ENCODE measurements at regions not wholly inside any gene's neighbourhood (a gene's known extent, or its start where the extent isn't known, plus 50 kb on each side); places are given as distances from the start of the nearest gene placed in this dataset.

DNA sequence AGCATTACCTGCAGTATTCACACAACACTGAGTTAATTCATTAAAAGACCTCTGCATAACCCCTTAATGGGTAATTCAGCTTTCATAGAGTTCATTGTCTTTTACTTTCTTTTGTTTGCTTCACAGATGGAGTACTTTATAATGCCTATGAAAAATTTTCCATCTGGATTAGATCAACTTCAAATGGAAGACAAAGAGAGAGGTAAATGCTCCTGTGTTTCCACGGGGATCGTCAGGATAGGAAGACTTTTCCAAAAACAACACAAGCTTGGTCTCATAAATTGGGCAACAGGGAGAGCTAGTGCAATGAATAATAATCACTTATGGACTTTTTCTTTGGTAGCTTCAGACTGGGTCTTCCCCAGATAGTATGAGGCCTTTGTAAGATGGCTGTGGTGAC, 100.7 kb downstream of the ICOS start:
- no peaks in the 10 kb centered on the region; the same call in 1 of the 2 replicates for H3K27me3 Mint-ChIP-seq (ENCODE audit: low read depth)
- H3K36me3 Mint-ChIP-seq, result peaks cover 9% of the 10 kb centered on the region
- H3K4me3 Mint-ChIP-seq, result no peak overlapping the region
- peaks cover 13% of the 10 kb centered on the region for H3K9me3 Mint-ChIP-seq
- peaks cover 4% of the 10 kb centered on the region for H3K4me1 Mint-ChIP-seq
- no peak overlapping the region for H3K27ac Mint-ChIP-seq
- POLR2A ChIA-PET, result no interaction called here
- DNase-seq (ENCODE audit: low spot score), result no peak
- no peak for TF ChIP-seq NR2C2 (CRISPR knock-in tag; IDR thresholded peaks at IDR 0.05)
- TF ChIP-seq, protein P1, sequence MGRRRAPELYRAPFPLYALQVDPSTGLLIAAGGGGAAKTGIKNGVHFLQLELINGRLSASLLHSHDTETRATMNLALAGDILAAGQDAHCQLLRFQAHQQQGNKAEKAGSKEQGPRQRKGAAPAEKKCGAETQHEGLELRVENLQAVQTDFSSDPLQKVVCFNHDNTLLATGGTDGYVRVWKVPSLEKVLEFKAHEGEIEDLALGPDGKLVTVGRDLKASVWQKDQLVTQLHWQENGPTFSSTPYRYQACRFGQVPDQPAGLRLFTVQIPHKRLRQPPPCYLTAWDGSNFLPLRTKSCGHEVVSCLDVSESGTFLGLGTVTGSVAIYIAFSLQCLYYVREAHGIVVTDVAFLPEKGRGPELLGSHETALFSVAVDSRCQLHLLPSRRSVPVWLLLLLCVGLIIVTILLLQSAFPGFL (CRISPR knock-in tag; IDR thresholded peaks at IDR 0.05; ENCODE audit: borderline replicate concordance), result no peak
- no peak for TF ChIP-seq ZNF232 (CRISPR knock-in tag; IDR thresholded peaks at IDR 0.05)
- no peak for TF ChIP-seq SP1 (CRISPR knock-in tag; conservative IDR thresholded peaks at IDR 0.05)
- CTCF ChIA-PET, result interaction anchor here (0.7 kb wide), 1 partner anchor 10 kb away, joined by 3 read pairs; no protein-coding TSS in a partner anchor
- ATAC-seq, result no peak

DNA sequence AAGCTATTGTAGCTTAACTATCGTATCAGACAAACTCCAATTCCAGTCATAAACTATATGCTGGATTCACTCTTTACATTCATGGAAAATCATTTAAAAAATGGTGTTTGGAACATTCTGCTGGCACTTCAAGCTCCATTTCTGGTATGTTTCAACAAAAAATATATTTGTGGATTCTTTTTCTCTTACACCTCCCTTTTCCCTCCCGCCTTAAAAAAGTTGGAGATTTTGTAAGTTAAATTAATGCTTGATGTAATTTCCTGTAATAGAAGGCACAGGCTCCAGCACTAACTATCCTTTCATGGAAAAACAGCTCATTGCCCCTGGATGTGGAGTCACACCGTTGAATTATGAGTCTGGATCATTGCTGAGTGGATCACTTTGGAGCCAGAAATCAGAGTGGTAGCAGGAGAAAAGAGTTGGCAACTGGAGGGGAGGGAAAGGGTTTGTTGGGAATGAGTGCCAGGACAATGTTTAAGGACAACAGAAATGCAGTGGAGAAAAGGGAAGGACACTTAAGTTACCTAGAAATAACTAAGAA, 102.8 kb downstream of the ICOS start:
- Mint-ChIP-seq H3K27me3 (ENCODE audit: low read depth) (no peaks in the 10 kb centered on the region; the same call in 1 of the 2 replicates), H3K4me1 (no peaks in the 10 kb centered on the region), H3K36me3 (peaks cover 14% of the 10 kb centered on the region), H3K4me3 (no peak overlapping the region), H3K27ac (no peak overlapping the region), H3K9me3 (peaks cover 22% of the 10 kb centered on the region)
- no peak for TF ChIP-seq NR3C1 (CRISPR knock-in tag; conservative IDR thresholded peaks at IDR 0.05; ENCODE audit: low read depth)
- TF ChIP-seq JUN (CRISPR knock-in tag; IDR thresholded peaks at IDR 0.05), result no peak
- TF ChIP-seq, protein P2, sequence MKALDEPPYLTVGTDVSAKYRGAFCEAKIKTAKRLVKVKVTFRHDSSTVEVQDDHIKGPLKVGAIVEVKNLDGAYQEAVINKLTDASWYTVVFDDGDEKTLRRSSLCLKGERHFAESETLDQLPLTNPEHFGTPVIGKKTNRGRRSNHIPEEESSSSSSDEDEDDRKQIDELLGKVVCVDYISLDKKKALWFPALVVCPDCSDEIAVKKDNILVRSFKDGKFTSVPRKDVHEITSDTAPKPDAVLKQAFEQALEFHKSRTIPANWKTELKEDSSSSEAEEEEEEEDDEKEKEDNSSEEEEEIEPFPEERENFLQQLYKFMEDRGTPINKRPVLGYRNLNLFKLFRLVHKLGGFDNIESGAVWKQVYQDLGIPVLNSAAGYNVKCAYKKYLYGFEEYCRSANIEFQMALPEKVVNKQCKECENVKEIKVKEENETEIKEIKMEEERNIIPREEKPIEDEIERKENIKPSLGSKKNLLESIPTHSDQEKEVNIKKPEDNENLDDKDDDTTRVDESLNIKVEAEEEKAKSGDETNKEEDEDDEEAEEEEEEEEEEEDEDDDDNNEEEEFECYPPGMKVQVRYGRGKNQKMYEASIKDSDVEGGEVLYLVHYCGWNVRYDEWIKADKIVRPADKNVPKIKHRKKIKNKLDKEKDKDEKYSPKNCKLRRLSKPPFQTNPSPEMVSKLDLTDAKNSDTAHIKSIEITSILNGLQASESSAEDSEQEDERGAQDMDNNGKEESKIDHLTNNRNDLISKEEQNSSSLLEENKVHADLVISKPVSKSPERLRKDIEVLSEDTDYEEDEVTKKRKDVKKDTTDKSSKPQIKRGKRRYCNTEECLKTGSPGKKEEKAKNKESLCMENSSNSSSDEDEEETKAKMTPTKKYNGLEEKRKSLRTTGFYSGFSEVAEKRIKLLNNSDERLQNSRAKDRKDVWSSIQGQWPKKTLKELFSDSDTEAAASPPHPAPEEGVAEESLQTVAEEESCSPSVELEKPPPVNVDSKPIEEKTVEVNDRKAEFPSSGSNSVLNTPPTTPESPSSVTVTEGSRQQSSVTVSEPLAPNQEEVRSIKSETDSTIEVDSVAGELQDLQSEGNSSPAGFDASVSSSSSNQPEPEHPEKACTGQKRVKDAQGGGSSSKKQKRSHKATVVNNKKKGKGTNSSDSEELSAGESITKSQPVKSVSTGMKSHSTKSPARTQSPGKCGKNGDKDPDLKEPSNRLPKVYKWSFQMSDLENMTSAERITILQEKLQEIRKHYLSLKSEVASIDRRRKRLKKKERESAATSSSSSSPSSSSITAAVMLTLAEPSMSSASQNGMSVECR (CRISPR knock-in tag; IDR thresholded peaks at IDR 0.05; ENCODE audit: borderline replicate concordance), result no peak
- TF ChIP-seq, protein P3, sequence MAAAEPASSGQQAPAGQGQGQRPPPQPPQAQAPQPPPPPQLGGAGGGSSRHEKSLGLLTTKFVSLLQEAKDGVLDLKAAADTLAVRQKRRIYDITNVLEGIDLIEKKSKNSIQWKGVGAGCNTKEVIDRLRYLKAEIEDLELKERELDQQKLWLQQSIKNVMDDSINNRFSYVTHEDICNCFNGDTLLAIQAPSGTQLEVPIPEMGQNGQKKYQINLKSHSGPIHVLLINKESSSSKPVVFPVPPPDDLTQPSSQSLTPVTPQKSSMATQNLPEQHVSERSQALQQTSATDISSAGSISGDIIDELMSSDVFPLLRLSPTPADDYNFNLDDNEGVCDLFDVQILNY (CRISPR knock-in tag; IDR thresholded peaks at IDR 0.05), result no peak
- DNase-seq (ENCODE audit: low spot score), result no peak
- no peak for ATAC-seq
- POLR2A ChIA-PET, result no interaction called here
- CTCF ChIA-PET, result interaction anchor here (1.0 kb wide), 1 partner anchor 12 kb away, joined by 4 read pairs; no protein-coding TSS in a partner anchor

DNA sequence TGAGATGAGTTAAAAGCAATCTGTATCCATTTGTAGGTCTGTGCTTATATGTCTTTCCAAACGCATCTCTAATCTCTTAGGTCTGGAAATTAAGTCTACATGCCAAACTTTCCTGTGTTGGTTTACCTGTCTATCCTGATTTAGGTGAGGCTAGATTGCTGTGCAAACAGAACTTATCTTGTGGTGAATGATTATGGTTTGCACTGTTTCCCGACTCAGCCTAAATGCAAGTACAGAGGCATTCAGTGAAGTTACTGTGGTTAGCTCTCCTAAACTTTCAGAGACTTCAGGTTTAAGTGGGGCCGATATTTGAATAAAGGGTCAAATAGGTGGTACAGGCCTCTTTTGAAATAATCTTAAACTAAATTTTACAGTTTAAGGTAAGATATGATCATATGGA, 103.5 kb downstream of the ICOS start:
- H3K4me3 Mint-ChIP-seq, result no peak overlapping the region
- TF ChIP-seq GABPB1 (CRISPR knock-in tag; IDR thresholded peaks at IDR 0.05) (no peak), ZNF121 (CRISPR knock-in tag; IDR thresholded peaks at IDR 0.05) (no peak)
- TF ChIP-seq, protein P4, sequence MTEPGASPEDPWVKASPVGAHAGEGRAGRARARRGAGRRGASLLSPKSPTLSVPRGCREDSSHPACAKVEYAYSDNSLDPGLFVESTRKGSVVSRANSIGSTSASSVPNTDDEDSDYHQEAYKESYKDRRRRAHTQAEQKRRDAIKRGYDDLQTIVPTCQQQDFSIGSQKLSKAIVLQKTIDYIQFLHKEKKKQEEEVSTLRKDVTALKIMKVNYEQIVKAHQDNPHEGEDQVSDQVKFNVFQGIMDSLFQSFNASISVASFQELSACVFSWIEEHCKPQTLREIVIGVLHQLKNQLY (CRISPR knock-in tag; IDR thresholded peaks at IDR 0.05), result no peak
- TF ChIP-seq, protein P5, sequence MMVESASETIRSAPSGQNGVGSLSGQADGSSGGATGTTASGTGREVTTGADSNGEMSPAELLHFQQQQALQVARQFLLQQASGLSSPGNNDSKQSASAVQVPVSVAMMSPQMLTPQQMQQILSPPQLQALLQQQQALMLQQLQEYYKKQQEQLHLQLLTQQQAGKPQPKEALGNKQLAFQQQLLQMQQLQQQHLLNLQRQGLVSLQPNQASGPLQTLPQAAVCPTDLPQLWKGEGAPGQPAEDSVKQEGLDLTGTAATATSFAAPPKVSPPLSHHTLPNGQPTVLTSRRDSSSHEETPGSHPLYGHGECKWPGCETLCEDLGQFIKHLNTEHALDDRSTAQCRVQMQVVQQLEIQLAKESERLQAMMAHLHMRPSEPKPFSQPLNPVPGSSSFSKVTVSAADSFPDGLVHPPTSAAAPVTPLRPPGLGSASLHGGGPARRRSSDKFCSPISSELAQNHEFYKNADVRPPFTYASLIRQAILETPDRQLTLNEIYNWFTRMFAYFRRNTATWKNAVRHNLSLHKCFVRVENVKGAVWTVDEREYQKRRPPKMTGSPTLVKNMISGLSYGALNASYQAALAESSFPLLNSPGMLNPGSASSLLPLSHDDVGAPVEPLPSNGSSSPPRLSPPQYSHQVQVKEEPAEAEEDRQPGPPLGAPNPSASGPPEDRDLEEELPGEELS (CRISPR knock-in tag; IDR thresholded peaks at IDR 0.05), result no peak
- ChIA-PET CTCF (no interaction called here), POLR2A (no interaction called here)
- peaks cover 22% of the 10 kb centered on the region for H3K9me3 Mint-ChIP-seq
- ATAC-seq (no peak), DNase-seq (ENCODE audit: low spot score) (no peak)
- no peaks in the 10 kb centered on the region; the same call in 1 of the 2 replicates for H3K27me3 Mint-ChIP-seq (ENCODE audit: low read depth)
- peaks cover 3% of the 10 kb centered on the region for H3K4me1 Mint-ChIP-seq
- peaks cover 14% of the 10 kb centered on the region for H3K36me3 Mint-ChIP-seq
- H3K27ac Mint-ChIP-seq, result no peak overlapping the region
